ENCODE measurements at regions not wholly inside any gene's neighbourhood (a gene's known extent, or its start where the extent isn't known, plus 50 kb on each side); places are given as distances from the start of the nearest gene placed in this dataset.

GRCh38 chr11:70507466-70508230 lies 109.3 kb downstream of the CTTN start:
- Histone ChIP-seq H3K27ac (no peak overlapping the region), H3K36me3 (no peaks in the 10 kb centered on the region), H3K27me3 (no peaks in the 10 kb centered on the region), H3K9me3 (peaks cover 0 to 14% of the 10 kb centered on the region in 2 donors), H3K4me3 (no peak overlapping the region), H3K4me1 (no peaks in the 10 kb centered on the region)
- no peak for TF ChIP-seq CTCF (IDR thresholded peaks at IDR 0.05)
- DNase-seq (ENCODE audit: low spot score), result no peak

- Histone ChIP-seq H3K36me3 (no peaks in the 10 kb centered on the region), H3K27ac (no peak overlapping the region), H3K4me1 (no peaks in the 10 kb centered on the region), H3K27me3 (no peaks in the 10 kb centered on the region), H3K4me3 (no peak overlapping the region), H3K9me3 (peaks cover 0 to 19% of the 10 kb centered on the region in 2 donors)
- DNase-seq (ENCODE audit: low spot score), result no peak
- no peak for TF ChIP-seq CTCF (IDR thresholded peaks at IDR 0.05)
Observed at GRCh38 chr11:70508231-70508480, 109.8 kb downstream of the CTTN start.

GRCh38 chr11:70509476-70509875 lies 111.1 kb downstream of the CTTN start:
- Histone ChIP-seq H3K4me3 (no peak overlapping the region), H3K36me3 (no peaks in the 10 kb centered on the region), H3K27me3 (no peaks in the 10 kb centered on the region), H3K27ac (no peak overlapping the region), H3K9me3 (peaks cover 0 to 30% of the 10 kb centered on the region in 2 donors), H3K4me1 (no peaks in the 10 kb centered on the region)
- TF ChIP-seq CTCF (IDR thresholded peaks at IDR 0.05), result no peak
- DNase-seq (ENCODE audit: low spot score), result no peak

GRCh38 chr11:70510106-70510505 lies 111.8 kb downstream of the CTTN start:
- no peak overlapping the region for H3K4me3 ChIP-seq
- no peaks in the 10 kb centered on the region for H3K36me3 ChIP-seq
- no peak overlapping the region for H3K27ac ChIP-seq
- no peak for DNase-seq (ENCODE audit: low spot score)
- TF ChIP-seq CTCF (IDR thresholded peaks at IDR 0.05), result no peak
- peaks cover 0 to 32% of the 10 kb centered on the region in 2 donors for H3K9me3 ChIP-seq
- H3K4me1 ChIP-seq, result no peaks in the 10 kb centered on the region
- H3K27me3 ChIP-seq, result no peaks in the 10 kb centered on the region

- DNase-seq (ENCODE audit: low spot score), result no peak
- Histone ChIP-seq H3K27ac (no peak overlapping the region), H3K4me3 (no peak overlapping the region), H3K4me1 (no peaks in the 10 kb centered on the region), H3K9me3 (peaks cover 0 to 32% of the 10 kb centered on the region in 2 donors), H3K27me3 (no peaks in the 10 kb centered on the region), H3K36me3 (no peaks in the 10 kb centered on the region)
- TF ChIP-seq CTCF (IDR thresholded peaks at IDR 0.05), result no peak
Observed at GRCh38 chr11:70510571-70510970, 112.2 kb downstream of the CTTN start.

GRCh38 chr11:70511345-70511744 lies 113.0 kb downstream of the CTTN start:
- Histone ChIP-seq H3K27ac (no peak overlapping the region), H3K27me3 (no peaks in the 10 kb centered on the region), H3K4me3 (no peak overlapping the region), H3K9me3 (peaks cover 0 to 32% of the 10 kb centered on the region in 2 donors), H3K4me1 (no peaks in the 10 kb centered on the region), H3K36me3 (no peaks in the 10 kb centered on the region)
- DNase-seq (ENCODE audit: low spot score), result no peak
- no peak for TF ChIP-seq CTCF (IDR thresholded peaks at IDR 0.05)

All from right atrium auricular region (tissue), 2 donors.